Smooth muscle cell of the brain vasculature (primary cell): ENCODE measurements at regions not wholly inside any gene's neighbourhood (a gene's known extent, or its start where the extent isn't known, plus 50 kb on each side); places are given as distances from the start of the nearest gene placed in this dataset.

ENCODE experiments used
- DNase-seq: peaks from one replicate; pipeline ENCODE4 v3.0.0-alpha.2; 2012; ENCODE audit warnings: low read depth, low spot score

DNA sequence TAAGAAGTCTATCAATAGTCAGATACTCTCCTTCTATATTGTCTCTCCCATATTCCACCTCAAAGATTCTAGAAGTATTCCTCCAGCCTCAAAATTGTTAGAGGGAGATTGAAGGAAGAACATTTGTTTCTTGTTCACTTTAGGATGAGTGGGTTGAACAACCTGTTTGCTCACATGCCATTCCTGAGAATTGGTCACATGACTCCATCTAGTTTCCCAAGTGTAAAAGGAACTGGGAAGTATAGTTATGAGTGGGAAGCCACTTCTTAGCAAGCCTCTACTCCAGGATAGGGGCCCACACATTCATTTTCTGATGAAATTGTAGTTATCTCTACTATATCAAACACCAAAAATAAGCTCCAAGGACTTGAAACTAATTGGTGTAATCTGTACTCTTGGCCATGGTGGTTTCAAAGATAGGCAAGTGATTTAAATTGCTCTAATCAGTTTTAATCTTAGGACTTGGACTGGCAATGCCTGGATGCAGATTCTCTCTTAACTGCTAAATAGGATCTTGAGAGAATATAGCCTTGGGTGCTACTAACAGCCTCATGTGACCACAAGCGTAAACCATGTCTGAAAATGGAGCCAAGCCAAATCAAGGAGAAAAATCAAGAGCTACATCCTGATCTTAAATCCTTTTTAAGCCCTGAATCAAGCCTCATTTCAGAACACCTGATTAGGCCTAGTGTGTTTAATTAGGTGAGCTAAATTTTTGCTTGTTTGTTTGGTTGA, 758.7 kb upstream of the MAN1A1 start:
- no peak for DNase-seq

DNA sequence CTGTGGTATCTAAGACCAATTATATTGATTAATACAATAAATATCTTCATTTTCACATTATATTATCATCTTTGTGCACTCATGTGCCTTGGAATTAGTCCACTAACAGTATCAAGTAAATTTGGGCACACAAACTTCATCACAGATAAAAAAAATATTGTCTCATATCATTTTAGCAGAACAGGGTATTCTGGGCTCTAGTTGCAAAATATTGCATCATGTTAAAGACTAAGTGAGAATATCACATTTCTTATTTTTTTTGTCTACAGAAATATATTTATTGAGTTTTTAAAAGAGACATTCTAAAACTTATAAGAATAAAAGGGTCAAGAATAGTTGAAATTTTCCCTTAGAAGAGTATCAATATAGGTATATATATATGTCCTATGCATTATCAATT, 754.1 kb upstream of the MAN1A1 start:
- no peak for DNase-seq

- DNase-seq, result no peak
These were observed 747.2 kb upstream of the MAN1A1 start for GRCh38 chr6:120096696-120097260.

DNA sequence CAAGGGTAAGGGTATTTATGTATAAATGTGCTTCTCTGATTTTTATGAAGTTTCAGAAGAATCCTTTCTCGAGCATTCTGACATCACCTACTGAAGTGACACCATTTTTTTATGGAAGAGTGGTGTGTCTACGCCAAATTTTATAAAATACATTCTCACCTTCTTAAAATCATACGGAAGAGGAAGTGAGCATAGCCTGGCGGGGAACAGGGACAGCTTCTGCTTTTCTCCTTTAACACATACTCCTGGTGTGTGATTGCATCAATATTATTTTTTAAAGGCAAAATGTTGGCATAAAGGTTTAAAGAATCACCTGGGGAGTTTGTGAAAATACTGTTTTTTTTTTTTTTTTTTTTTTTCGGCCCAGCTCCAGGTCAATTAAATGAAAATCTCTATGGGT, 733.6 kb upstream of the MAN1A1 start:
- no peak for DNase-seq

GRCh38 chr6:120077489-120077888, 727.9 kb upstream of the MAN1A1 start:
- DNase-seq, result no peak

- no peak for DNase-seq
These were observed 708.8 kb upstream of the MAN1A1 start for GRCh38 chr6:120058410-120058809.

- no peak for DNase-seq
These were observed 706.5 kb upstream of the MAN1A1 start for GRCh38 chr6:120056085-120056484.

GRCh38 chr6:120055071-120055470, 705.5 kb upstream of the MAN1A1 start:
- DNase-seq, result no peak

GRCh38 chr6:120039664-120040063, 690.1 kb upstream of the MAN1A1 start:
- DNase-seq, result no peak

GRCh38 chr6:120031837-120032236, 682.3 kb upstream of the MAN1A1 start:
- DNase-seq, result no peak

GRCh38 chr6:120026791-120027190, 677.2 kb upstream of the MAN1A1 start:
- DNase-seq, result no peak

GRCh38 chr6:120010075-120010474, 660.5 kb upstream of the MAN1A1 start:
- no peak for DNase-seq

DNA sequence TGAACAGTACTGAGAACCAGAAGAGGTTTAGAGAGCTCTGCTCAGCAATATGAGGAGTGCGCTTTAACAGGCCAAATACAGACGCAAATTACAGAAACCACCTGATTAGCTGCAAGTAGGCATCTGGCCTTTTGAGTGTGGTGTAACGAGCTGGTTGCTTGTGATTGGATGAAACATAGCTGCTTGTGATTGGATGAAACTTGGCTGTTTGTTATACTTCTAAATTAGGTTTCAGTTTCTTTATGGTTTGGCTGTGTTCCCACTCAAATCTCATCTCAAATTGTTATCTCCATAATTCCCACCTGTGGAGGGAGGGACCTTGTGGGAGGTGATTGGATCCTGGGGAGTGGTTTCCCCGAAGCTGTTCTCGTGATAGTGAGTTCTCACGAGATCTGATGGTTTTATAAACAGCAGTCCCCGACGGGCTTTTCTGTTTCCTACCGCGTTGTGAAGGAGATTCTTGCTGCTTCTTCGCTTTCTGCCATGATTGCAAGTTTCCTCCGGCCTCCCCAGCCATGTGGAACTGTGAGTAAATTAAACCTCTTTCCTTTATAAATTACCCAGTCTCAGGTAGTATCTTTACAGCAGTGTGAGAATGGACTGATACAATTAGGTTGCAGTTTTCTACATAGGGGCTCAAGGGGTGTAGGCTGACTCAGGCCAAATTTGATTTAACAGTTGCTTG, 655.9 kb upstream of the MAN1A1 start:
- no peak for DNase-seq

DNA sequence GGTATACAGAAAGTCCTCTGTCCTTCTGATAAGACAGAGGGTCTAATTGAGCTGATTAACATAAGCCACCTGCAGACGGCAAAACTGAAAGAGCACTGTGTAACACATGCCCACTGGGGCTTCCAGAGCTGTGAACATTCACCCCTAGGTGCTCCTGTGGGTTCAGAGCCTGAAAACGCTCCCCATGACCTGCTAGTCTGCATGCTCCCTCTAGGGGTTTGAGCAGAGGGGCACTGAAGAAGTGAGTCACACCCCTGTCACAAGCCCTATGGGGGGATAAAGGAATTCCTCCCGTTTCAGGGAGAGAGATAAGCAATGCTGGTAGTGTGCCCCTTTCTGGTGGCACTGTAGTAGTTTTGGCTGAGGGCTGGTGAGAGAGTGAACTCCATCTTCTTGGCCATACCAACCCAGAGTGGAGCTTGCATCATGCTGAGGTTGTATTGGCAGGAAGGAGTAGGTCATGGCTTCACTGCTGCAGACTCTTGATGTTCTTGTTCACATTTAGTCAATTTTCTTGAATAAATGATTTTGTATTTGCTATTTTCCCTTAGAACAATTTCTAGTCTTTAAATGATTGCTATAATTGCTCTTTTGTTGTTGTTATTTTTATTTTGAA, 637.5 kb upstream of the MAN1A1 start:
- no peak for DNase-seq

DNA sequence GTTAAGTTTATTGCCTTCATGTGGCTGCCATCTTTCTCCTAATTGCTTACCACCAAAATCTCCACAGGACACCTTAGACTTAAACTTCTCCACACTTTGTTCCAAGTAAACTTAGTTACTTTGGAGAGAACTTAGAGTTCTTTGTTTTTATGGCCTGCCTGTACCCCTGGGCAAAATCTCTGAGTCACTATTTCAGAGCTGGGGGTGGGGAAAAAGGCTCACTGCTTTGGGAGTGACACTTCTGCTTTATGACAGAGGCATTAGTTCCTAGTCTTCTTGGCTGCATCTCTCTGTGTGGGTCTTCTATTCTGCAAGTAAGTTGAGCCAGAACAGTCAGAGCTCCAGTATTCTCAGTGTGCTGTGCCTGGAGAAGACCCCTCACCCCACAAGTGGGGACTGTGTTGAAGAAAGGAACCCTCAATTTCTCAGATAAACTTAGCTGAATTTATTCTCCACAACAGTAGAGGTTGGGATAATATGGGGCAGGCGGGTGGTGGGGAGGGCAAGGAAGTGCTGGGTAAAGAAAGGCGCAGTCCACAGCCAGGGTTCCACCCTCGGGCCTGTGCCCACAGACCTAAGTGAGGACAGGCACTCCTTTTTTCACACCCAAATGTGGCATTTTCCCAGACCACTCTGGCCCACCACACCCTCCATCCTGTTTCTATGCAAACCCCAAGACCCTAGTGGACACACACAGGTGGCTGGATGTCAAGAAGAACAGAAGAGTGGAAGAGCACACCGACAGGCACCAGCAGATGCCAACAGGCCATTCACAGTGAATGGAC, 636.6 kb upstream of the MAN1A1 start:
- no peak for DNase-seq

DNA sequence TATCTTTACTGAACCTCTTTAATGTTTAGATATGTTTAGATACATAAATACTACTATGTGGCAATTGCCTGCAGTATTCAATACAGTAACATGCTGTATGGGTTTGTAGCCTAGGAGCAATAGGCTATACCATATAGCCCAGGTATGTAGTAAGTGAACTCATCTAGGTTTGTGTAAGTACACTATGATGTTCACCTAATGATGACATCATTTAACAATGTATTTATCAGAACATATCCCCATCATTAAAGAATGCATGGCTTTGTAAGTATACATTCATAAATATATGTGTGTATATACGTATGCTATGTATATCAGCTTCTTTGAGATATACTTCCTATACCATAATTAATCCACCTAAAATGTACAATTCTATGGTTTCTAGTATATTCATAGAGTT, 631.2 kb upstream of the MAN1A1 start:
- DNase-seq, result no peak

DNA sequence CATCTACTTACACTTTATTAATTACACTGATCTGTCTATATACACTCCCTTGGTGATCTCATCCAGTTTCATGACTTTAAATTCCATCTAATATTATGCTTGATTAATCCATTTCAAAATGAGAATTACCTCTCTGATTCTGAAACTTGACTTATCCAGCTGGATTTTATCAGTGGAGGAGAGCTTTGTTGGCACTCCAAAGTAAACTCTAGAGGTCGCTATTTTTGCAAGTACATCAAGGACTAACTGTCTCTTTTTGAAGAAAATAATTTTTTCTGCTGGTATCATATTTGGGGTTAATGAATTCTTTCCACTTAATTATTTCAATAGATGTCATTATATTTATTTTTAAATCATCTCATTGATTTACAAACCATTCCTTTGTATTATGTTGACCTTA, 630.3 kb upstream of the MAN1A1 start:
- no peak for DNase-seq

DNA sequence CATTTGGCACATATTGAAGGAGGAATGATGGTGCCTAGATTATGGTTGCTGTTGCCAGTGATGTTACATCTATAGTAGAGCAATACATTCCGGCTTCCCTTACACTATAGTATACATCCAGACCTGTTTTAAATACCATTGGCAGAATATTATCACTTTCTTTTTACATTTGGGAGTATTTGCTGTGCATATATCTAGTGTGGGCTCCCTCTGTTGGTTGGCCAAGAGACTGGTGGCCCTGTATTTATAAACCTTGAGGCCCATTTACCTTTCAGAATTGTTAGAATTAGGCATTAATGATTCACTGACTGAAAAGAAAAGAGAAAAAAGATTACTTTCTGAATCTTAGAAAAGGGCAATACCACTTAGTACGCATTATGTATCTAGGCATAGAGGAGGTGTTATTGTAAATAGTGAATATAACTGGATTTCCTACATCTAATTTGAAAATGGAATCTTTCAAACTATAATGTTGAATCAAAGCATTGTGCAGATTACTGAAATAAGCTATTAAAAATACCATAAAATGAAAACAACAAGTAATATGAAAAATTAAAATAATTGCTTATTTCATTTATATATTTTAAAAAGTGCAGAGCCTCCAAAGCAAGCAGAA, 628.8 kb upstream of the MAN1A1 start:
- peak; percentile 7 for DNase-seq

- no peak for DNase-seq
These were observed 625.0 kb upstream of the MAN1A1 start for GRCh38 chr6:119974430-119975159.

DNA sequence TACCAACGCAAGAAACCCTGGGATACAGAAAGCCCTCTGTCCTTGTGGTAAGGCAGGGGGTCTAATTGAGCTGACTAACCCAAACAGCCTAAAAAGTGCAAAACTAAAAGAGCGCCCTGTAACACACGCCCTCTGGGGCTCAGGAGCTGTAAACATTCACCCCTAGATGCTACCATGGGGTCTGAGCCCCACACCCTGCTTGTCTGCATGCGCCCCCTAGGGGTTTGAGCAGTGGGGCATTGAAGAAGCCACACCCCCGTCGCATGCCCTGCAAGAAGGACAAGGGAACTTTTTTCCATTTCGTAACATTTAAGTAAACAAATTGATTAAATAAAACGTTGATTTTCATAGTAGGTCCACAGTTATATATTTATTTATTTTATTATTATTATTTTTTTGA, 616.9 kb upstream of the MAN1A1 start:
- no peak for DNase-seq

GRCh38 chr6:119965900-119966299, 616.3 kb upstream of the MAN1A1 start:
- no peak for DNase-seq
